H1 (cell line): ENCODE measurements at regions not wholly inside any gene's neighbourhood (a gene's known extent, or its start where the extent isn't known, plus 50 kb on each side); places are given as distances from the start of the nearest gene placed in this dataset.

Source experiments
- EP300 ChIP-seq, 2 experiments: IDR thresholded peaks; 1 replicate in 1 of 2; 2 replicates in 1 of 2; pipeline ENCODE4 v1.6.1; 2011 to 2012; ENCODE audit warnings: low read depth in 2 of 2, low read length in 2 of 2, mild to moderate bottlenecking in 2 of 2, borderline replicate concordance in 1 of 2, inconsistent platforms in 1 of 2, moderate library complexity in 1 of 2
- HDAC2 ChIP-seq, 2 experiments: fragments of 300-600 bp in 1 of 2; sonication (generic) in 1 of 2; IDR thresholded peaks; 2 replicates each; pipeline ENCODE4 v1.6.1; 2011 to 2012; ENCODE audit warnings: low read depth in 2 of 2, low read length in 2 of 2, mild to moderate bottlenecking in 2 of 2, moderate library complexity in 2 of 2, borderline replicate concordance in 1 of 2, inconsistent platforms in 1 of 2
- JUND ChIP-seq: IDR thresholded peaks from 2 replicates; pipeline ENCODE4 v1.6.1; 2011; ENCODE audit warnings: mild to moderate bottlenecking, improper control_type of control experiment, low read length
- KDM1A ChIP-seq: fragments of 200-600, 300-600 bp; sonication (generic); IDR thresholded peaks from 2 replicates; pipeline ENCODE4 v1.7.1; 2016; ENCODE audit warnings: mild to moderate bottlenecking, low read length, borderline replicate concordance
- RBBP5 ChIP-seq: IDR thresholded peaks from 2 replicates; pipeline ENCODE4 v1.7.1; 2012; ENCODE audit warnings: low read depth, mild to moderate bottlenecking, inconsistent platforms, low read length, moderate library complexity, borderline replicate concordance
- RFX5 ChIP-seq: IDR thresholded peaks from 2 replicates; pipeline ENCODE4 v1.6.1; 2011; ENCODE audit warnings: low read depth, low read length, improper control_type of control experiment, borderline replicate concordance

- TF ChIP-seq JUND, result no peak
- TF ChIP-seq RFX5, result no peak
- no peak for TF ChIP-seq KDM1A
- no peak for TF ChIP-seq EP300 (IDR thresholded peaks at IDR 0.05; ENCODE audit: borderline replicate concordance in 1 of 2, low read depth in 2 of 2, low read length in 2 of 2)
- no peak for TF ChIP-seq RBBP5
- TF ChIP-seq HDAC2 (IDR thresholded peaks at IDR 0.05; ENCODE audit: borderline replicate concordance in 1 of 2, low read depth in 2 of 2, low read length in 2 of 2), result no peak
These were observed 509.0 kb downstream of the GATA3 start (continued) for GRCh38 chr10:8563478-8563877.
